CD4-positive, alpha-beta T cell treated with Interleukin-4 for 1 hour (primary cell): ENCODE measurements at regions not wholly inside any gene's neighbourhood (a gene's known extent, or its start where the extent isn't known, plus 50 kb on each side); places are given as distances from the start of the nearest gene placed in this dataset.
"Not testable (repeated sequence)": the region's sequence is repeated elsewhere in the genome, so short reads cannot be mapped to it uniquely, and the experiment has no call there.

ENCODE experiments used
- DNase-seq, 2 donors: peaks; one replicate each; pipeline ENCODE4 v3.0.0-alpha.2; 2020 to 2022

- DNase-seq: no peak
Measured at GRCh38 chr13:74264333-74264732, 130.1 kb upstream of the KLF12 start.

- not testable (repeated sequence) for DNase-seq
Measured at GRCh38 chr13:74260420-74260819, 126.2 kb upstream of the KLF12 start.

GRCh38 chr13:74259641-74260040 is 125.4 kb upstream of the KLF12 start:
- DNase-seq: no peak

GRCh38 chr13:74258961-74259360 is 124.8 kb upstream of the KLF12 start:
- no peak for DNase-seq

- DNase-seq: no peak
Measured at GRCh38 chr13:74256969-74257368, 122.8 kb upstream of the KLF12 start.

GRCh38 chr13:74253161-74253560 is 119.0 kb upstream of the KLF12 start:
- DNase-seq: peak in 1 of 2 donors; percentile 26

GRCh38 chr13:74251778-74252519 is 117.7 kb upstream of the KLF12 start:
- DNase-seq: no peak

GRCh38 chr13:74250738-74251190 is 116.6 kb upstream of the KLF12 start:
- no peak for DNase-seq

- no peak for DNase-seq
Measured at GRCh38 chr13:74248477-74248876, 114.3 kb upstream of the KLF12 start.

- DNase-seq: peak in 1 of 2 donors; percentile 41
Measured at GRCh38 chr13:74246487-74246886, 112.3 kb upstream of the KLF12 start.

- DNase-seq: peak in 1 of 2 donors; percentile 77
Measured at GRCh38 chr13:74243637-74244526, 109.7 kb upstream of the KLF12 start.

GRCh38 chr13:74241343-74241742 is 107.1 kb upstream of the KLF12 start:
- DNase-seq: not testable (repeated sequence)

- DNase-seq: peak in 1 of 2 donors; percentile 69
Measured at GRCh38 chr13:74230984-74231501, 96.8 kb upstream of the KLF12 start.

- DNase-seq: no peak
Measured at GRCh38 chr13:74229242-74229641, 95.0 kb upstream of the KLF12 start.

GRCh38 chr13:74227476-74228158 is 93.4 kb upstream of the KLF12 start:
- no peak for DNase-seq

GRCh38 chr13:74226791-74227475 is 92.7 kb upstream of the KLF12 start:
- DNase-seq: no peak

GRCh38 chr13:74221752-74222151 is 87.5 kb upstream of the KLF12 start:
- DNase-seq: no peak

- DNase-seq: no peak
Measured at GRCh38 chr13:74219566-74219965, 85.4 kb upstream of the KLF12 start.

- no peak for DNase-seq
Measured at GRCh38 chr13:74218291-74218690, 84.1 kb upstream of the KLF12 start.

GRCh38 chr13:74217811-74218210 is 83.6 kb upstream of the KLF12 start:
- DNase-seq: no peak

- no peak for DNase-seq
Measured at GRCh38 chr13:74215420-74215819, 81.2 kb upstream of the KLF12 start.

- no peak for DNase-seq
Measured at GRCh38 chr13:74214321-74214720, 80.1 kb upstream of the KLF12 start.
